HepG2 (cell line): ENCODE measurements at regions not wholly inside any gene's neighbourhood (a gene's known extent, or its start where the extent isn't known, plus 50 kb on each side); places are given as distances from the start of the nearest gene placed in this dataset.

ENCODE experiments used
- ATAC-seq: fragments of 200-7000 bp; cut with Tn5 transposase; 3 replicates; pipeline ENCODE4 v1.9.1; 2020; ENCODE audit warnings: mild to moderate bottlenecking, moderate library complexity
- BruUV-seq: library from RNA; stranded (reverse); fragments of 400-500 nt; replicated peaks from 2 replicates; lab custom pipeline; 2021; lab: Mats Ljungman, UMichigan
- CTCF ChIA-PET: fragments of 300-600 bp; formaldehyde crosslinking; extraction: SDS; loops from one replicate; lab custom pipeline; 2021; ENCODE audit warnings: low total read pairs, inconsistent platforms, low intra/inter-chr PET ratio; lab: Yijun Ruan, JAX
- POLR2A ChIA-PET: fragments of 350-600 bp; sonication (Branson Sonifier 250); formaldehyde crosslinking; loops from one replicate; lab custom pipeline; 2020; ENCODE audit warnings: antibody characterized with exemption, inconsistent platforms; lab: Yijun Ruan, JAX
- DNase-seq: peaks from one replicate; pipeline ENCODE4 v3.0.0-alpha.2; 2015; ENCODE audit warnings: low spot score
- FAIRE-seq: peaks from 3 replicates; lab custom pipeline; 2011; peaks lifted over from hg19 to GRCh38; lab: Jason Lieb, UNC
- H2AFZ ChIP-seq: one replicate; pipeline ENCODE4 v1.6.1; 2011; ENCODE audit warnings: low read length, inconsistent platforms
- H3K27ac ChIP-seq: fragments of 300-600 bp; 3 replicates; pipeline ENCODE4 v1.8.0; 2011; ENCODE audit warnings: mixed run types, mild to moderate bottlenecking, mixed read lengths, low read length, inconsistent platforms; ENCODE audit not compliant: insufficient read depth; ENCODE audit errors: extremely low read length
- H3K27me3 ChIP-seq, 2 experiments: fragments of 200-600 bp in 1 of 2; 2 replicates in 1 of 2; 3 replicates in 1 of 2; pipeline versions ENCODE4 v1.6.0 to v1.8.0; 2011; ENCODE audit warnings: low read length in 2 of 2, mild to moderate bottlenecking in 2 of 2, moderate library complexity in 2 of 2, inconsistent platforms in 1 of 2; ENCODE audit not compliant: insufficient read depth in 2 of 2, control insufficient read depth in 1 of 2
- H3K36me3 ChIP-seq, 2 experiments: fragments of 200-600 bp in 1 of 2; replicated peaks in 1 of 2; 2 replicates in 1 of 2; 3 replicates in 1 of 2; pipeline versions ENCODE4 v1.5.1 to v1.8.0; 2011; ENCODE audit warnings: low read length in 2 of 2, inconsistent platforms in 1 of 2; ENCODE audit not compliant: insufficient read depth in 2 of 2, control insufficient read depth in 1 of 2
- H3K4me1 ChIP-seq: 2 replicates; pipeline ENCODE4 v1.5.1; 2012; ENCODE audit warnings: low read length, inconsistent platforms; ENCODE audit not compliant: insufficient read depth
- H3K4me2 ChIP-seq: 2 replicates; pipeline ENCODE4 v1.6.0; 2011; ENCODE audit warnings: low read depth, low read length, inconsistent platforms
- H3K4me3 ChIP-seq, 3 experiments: fragments of 200-600 bp in 1 of 3; sonication (generic), shearing (Covaris generic) in 1 of 3; replicated peaks in 1 of 3; 2 replicates each; pipeline ENCODE4 v1.5.1; 2011 to 2016; ENCODE audit warnings: low read length in 3 of 3, inconsistent platforms in 2 of 3, low read depth in 2 of 3, mild to moderate bottlenecking in 2 of 3, control low read depth in 1 of 3, mixed read lengths in 1 of 3; ENCODE audit not compliant: insufficient read depth in 1 of 3
- H3K79me2 ChIP-seq: one replicate; pipeline ENCODE4 v1.6.1; 2011; ENCODE audit warnings: low read length, inconsistent platforms; ENCODE audit not compliant: insufficient read depth
- H3K9ac ChIP-seq: 2 replicates; pipeline ENCODE4 v1.6.0; 2011; ENCODE audit warnings: mild to moderate bottlenecking, low read depth, low read length, inconsistent platforms; ENCODE audit not compliant: insufficient read depth
- H3K9me3 ChIP-seq: 2 replicates; pipeline ENCODE4 v1.5.1; 2012; ENCODE audit warnings: mild to moderate bottlenecking, low read length
- H4K20me1 ChIP-seq: 2 replicates; pipeline ENCODE4 v1.6.0; 2011; ENCODE audit warnings: inconsistent platforms, mild to moderate bottlenecking, low read length, moderate library complexity; ENCODE audit not compliant: insufficient read depth
- CBFB ChIP-seq: sonication (generic); formaldehyde crosslinking; IDR thresholded peaks from 2 replicates; pipeline ENCODE4 v1.4.0; 2020; ENCODE audit warnings: missing genetic modification reagents
- KLF6 ChIP-seq: IDR thresholded peaks from 2 replicates; pipeline ENCODE4 v1.8.0; 2016; ENCODE audit warnings: missing biosample characterization, missing genetic modification reagents
- SP1 ChIP-seq, 2 experiments: fragments of 450-650 bp in 1 of 2; sonication (generic) in 1 of 2; formaldehyde crosslinking in 1 of 2; IDR thresholded peaks; 2 replicates each; pipeline versions ENCODE4 v1.4.0 to v1.6.1; 2016 to 2020; ENCODE audit warnings: missing genetic modification reagents in 1 of 2
- WGBS: methylation state at CpG from one replicate; pipeline ENCODE4 v1.1.6; 2017; ENCODE audit warnings: low lambda C conversion rate; 5-methylcytosine and 5-hydroxymethylcytosine counted together
- in situ Hi-C: cut with HindIII; loops from 2 replicates; pipeline ENCODE4 v1.10.0; 2017; ENCODE audit warnings: low pct_unique_long_range_greater_than_20kb; ENCODE audit not compliant: extremely low pct_ligation_motif_present
- intact Hi-C: fragments of 100-400 bp; cut with micrococcal nuclease; formaldehyde crosslinking; loops from one replicate; pipeline ENCODE4 v1.10.0; 2022; ENCODE audit not compliant: unreplicated experiment
- TF ChIP-seq, protein P1 (sequence below): sonication (generic); formaldehyde crosslinking; conservative IDR thresholded peaks from 2 replicates; pipeline ENCODE4 v1.4.0; 2020; ENCODE audit warnings: missing genetic modification reagents
- TF ChIP-seq, protein P2 (sequence below): sonication (generic); formaldehyde crosslinking; IDR thresholded peaks from 2 replicates; pipeline ENCODE4 v1.5.1; 2020; ENCODE audit warnings: missing genetic modification reagents, mild to moderate bottlenecking, borderline replicate concordance

DNA sequence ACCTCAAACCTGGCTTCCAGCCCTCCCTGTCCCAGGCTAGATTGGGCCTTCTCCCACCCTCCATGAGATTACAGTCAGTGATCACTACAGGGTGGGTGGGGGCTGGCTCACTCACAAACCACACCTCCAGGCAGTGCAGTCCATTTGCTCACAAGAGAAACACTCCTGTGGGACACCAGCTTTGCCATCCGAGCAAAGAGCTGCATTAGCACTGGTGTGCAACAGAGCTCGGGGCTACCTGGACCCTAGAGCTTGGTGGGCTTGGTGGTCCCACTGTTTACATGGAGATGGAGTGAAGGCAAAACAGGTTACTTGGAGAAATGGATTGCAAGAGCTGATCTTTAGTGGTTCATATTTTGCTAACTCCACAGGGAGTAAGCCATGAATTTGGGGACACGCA, 451.7 kb upstream of the ZMIZ1 start:
- Histone ChIP-seq H3K9ac (no peak overlapping the region), H3K27ac (no peak overlapping the region), H3K9me3 (no peaks in the 10 kb centered on the region), H3K27me3 (peaks cover 1 to 8% of the 10 kb centered on the region in 2 experiments; a peak in 3 of 5 replicates), H3K79me2 (no peaks in the 10 kb centered on the region), H4K20me1 (no peaks in the 10 kb centered on the region), H3K4me2 (no peak overlapping the region)
- POLR2A ChIA-PET, result no interaction called here
- no peak for FAIRE-seq
- CTCF ChIA-PET, result no interaction called here
- no peak for DNase-seq
- TF ChIP-seq SP1 (IDR thresholded peaks at IDR 0.05) (no peak), SP1 (CRISPR knock-in tag; IDR thresholded peaks at IDR 0.05) (no peak), KLF6 (CRISPR knock-in tag) (no peak)
- TF ChIP-seq, protein P1, sequence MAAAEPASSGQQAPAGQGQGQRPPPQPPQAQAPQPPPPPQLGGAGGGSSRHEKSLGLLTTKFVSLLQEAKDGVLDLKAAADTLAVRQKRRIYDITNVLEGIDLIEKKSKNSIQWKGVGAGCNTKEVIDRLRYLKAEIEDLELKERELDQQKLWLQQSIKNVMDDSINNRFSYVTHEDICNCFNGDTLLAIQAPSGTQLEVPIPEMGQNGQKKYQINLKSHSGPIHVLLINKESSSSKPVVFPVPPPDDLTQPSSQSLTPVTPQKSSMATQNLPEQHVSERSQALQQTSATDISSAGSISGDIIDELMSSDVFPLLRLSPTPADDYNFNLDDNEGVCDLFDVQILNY (CRISPR knock-in tag), result no peak
- TF ChIP-seq, protein P2, sequence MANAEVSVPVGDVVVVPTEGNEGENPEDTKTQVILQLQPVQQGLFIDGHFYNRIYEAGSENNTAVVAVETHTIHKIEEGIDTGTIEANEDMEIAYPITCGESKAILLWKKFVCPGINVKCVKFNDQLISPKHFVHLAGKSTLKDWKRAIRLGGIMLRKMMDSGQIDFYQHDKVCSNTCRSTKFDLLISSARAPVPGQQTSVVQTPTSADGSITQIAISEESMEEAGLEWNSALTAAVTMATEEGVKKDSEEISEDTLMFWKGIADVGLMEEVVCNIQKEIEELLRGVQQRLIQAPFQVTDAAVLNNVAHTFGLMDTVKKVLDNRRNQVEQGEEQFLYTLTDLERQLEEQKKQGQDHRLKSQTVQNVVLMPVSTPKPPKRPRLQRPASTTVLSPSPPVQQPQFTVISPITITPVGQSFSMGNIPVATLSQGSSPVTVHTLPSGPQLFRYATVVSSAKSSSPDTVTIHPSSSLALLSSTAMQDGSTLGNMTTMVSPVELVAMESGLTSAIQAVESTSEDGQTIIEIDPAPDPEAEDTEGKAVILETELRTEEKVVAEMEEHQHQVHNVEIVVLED, result no peak
- TF ChIP-seq, all 625 proteins: peak for 0
- in situ Hi-C loops, result no loop called here
- Histone ChIP-seq H3K36me3 (no peaks in the 10 kb centered on the region), H2AFZ (no peak overlapping the region), H3K4me3 (no peak overlapping the region), H3K4me1 (peaks cover 9% of the 10 kb centered on the region)
- WGBS, result 41% methylated on average over 3 of the region's 3 CpGs
- no peak for ATAC-seq
- intact Hi-C loops, result no loop called here
- BruUV-seq, result no TSS peak

DNA sequence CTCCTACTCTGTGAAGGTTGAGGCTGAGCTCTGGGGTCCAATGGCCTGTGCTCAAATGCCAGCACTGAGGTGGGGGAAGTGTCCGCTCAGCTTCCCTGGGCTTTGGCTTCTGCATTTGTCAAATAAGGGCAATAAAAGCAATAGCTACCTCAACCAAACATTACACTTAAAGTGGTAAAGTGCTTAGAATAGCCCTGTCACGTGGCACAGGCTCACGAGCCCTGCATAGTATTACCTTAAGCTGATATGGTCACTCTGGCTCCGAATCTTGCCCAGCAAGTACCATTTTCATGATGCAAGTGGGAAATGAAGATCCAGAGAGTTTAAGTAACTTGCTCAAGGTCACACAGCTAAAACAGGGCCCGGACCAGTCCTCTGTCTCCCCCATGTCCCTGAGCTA, 451.1 kb upstream of the ZMIZ1 start:
- Histone ChIP-seq H3K79me2 (no peaks in the 10 kb centered on the region), H3K9ac (no peak overlapping the region), H4K20me1 (no peaks in the 10 kb centered on the region), H2AFZ (no peak overlapping the region), H3K36me3 (no peaks in the 10 kb centered on the region), H3K27me3 (peaks cover 1 to 8% of the 10 kb centered on the region in 2 experiments; a peak in 3 of 5 replicates), H3K27ac (no peak overlapping the region), H3K4me1 (peaks cover 9% of the 10 kb centered on the region), H3K4me2 (no peak overlapping the region), H3K9me3 (no peaks in the 10 kb centered on the region), H3K4me3 (no peak overlapping the region)
- in situ Hi-C loops, result no loop called here
- ChIA-PET CTCF (no interaction called here), POLR2A (no interaction called here)
- intact Hi-C loops, result no loop called here
- WGBS, result 29% methylated on average over 4 of the region's 5 CpGs
- ATAC-seq (no peak), FAIRE-seq (no peak), DNase-seq (no peak)
- no TSS peak for BruUV-seq
- no peak for TF ChIP-seq CBFB (CRISPR knock-in tag)
